ENCODE measurements at regions not wholly inside any gene's neighbourhood (a gene's known extent, or its start where the extent isn't known, plus 50 kb on each side); places are given as distances from the start of the nearest gene placed in this dataset.

- no peak for TF ChIP-seq CTCF (IDR thresholded peaks at IDR 0.05; ENCODE audit: insufficient read depth, missing control alignments)
- DNase-seq (ENCODE audit: insufficient read length, low spot score) (no peak), FAIRE-seq (no peak)
Observed at GRCh38 chr11:45494738-45495137, 170.7 kb downstream of the CHST1 start.

GRCh38 chr11:45489281-45489905 lies 176.0 kb downstream of the CHST1 start:
- no peak for TF ChIP-seq CTCF (IDR thresholded peaks at IDR 0.05; ENCODE audit: insufficient read depth, missing control alignments)
- FAIRE-seq (no peak), DNase-seq (ENCODE audit: insufficient read length, low spot score) (no peak)

GRCh38 chr11:45486461-45486860 lies 179.0 kb downstream of the CHST1 start:
- DNase-seq (ENCODE audit: insufficient read length, low spot score), result no peak
- FAIRE-seq, result no peak
- TF ChIP-seq CTCF (IDR thresholded peaks at IDR 0.05; ENCODE audit: insufficient read depth, missing control alignments), result no peak

- TF ChIP-seq CTCF (IDR thresholded peaks at IDR 0.05; ENCODE audit: insufficient read depth, missing control alignments), result no peak
- DNase-seq (ENCODE audit: insufficient read length, low spot score) (no peak), FAIRE-seq (no peak)
Observed at GRCh38 chr11:45485070-45485707, 180.2 kb downstream of the CHST1 start.

GRCh38 chr11:45484326-45484883 lies 181.0 kb downstream of the CHST1 start:
- TF ChIP-seq CTCF (IDR thresholded peaks at IDR 0.05; ENCODE audit: insufficient read depth, missing control alignments), result no peak
- DNase-seq (ENCODE audit: insufficient read length, low spot score) (no peak), FAIRE-seq (no peak)

GRCh38 chr11:45483416-45483815 lies 182.0 kb downstream of the CHST1 start:
- TF ChIP-seq CTCF (IDR thresholded peaks at IDR 0.05; ENCODE audit: insufficient read depth, missing control alignments), result no peak
- FAIRE-seq (no peak), DNase-seq (ENCODE audit: insufficient read length, low spot score) (no peak)

GRCh38 chr11:45482331-45482730 lies 183.1 kb downstream of the CHST1 start:
- FAIRE-seq (no peak), DNase-seq (ENCODE audit: insufficient read length, low spot score) (no peak)
- TF ChIP-seq CTCF (IDR thresholded peaks at IDR 0.05; ENCODE audit: insufficient read depth, missing control alignments), result no peak
